Activated CD8-positive, alpha-beta T cell treated with anti-CD3 and anti-CD28 coated beads for 36 hours (primary cell): ENCODE measurements at regions not wholly inside any gene's neighbourhood (a gene's known extent, or its start where the extent isn't known, plus 50 kb on each side); places are given as distances from the start of the nearest gene placed in this dataset.

Source experiments
- ATAC-seq: fragments of 200-7000 bp; cut with Tn5 transposase; one replicate; pipeline ENCODE4 v1.10.0; 2021; ENCODE audit warnings: mild to moderate bottlenecking, moderate library complexity
- CTCF ChIA-PET: fragments of 350-600 bp; sonication (Branson Sonifier 250); formaldehyde crosslinking; loops from one replicate; lab custom pipeline; 2021; ENCODE audit warnings: antibody characterized with exemption; lab: Charles Lee
- POLR2A ChIA-PET: fragments of 350-600 bp; sonication (Branson Sonifier 250); formaldehyde crosslinking; loops from one replicate; lab custom pipeline; 2021; ENCODE audit warnings: antibody characterized with exemption; lab: Charles Lee
- DNase-seq: peaks from one replicate; pipeline ENCODE4 v3.0.0-alpha.2; 2020
- H3K27ac Mint-ChIP-seq: one replicate; pipeline ENCODE4 v1.8.0; 2021; ENCODE audit warnings: mild to moderate bottlenecking, mixed read lengths
- H3K27me3 Mint-ChIP-seq: one replicate; pipeline ENCODE4 v1.8.0; 2021; ENCODE audit warnings: mixed read lengths
- H3K36me3 Mint-ChIP-seq: one replicate; pipeline ENCODE4 v1.8.0; 2021; ENCODE audit warnings: low read depth, mixed read lengths
- H3K4me1 Mint-ChIP-seq: one replicate; pipeline ENCODE4 v1.8.0; 2021; ENCODE audit warnings: low read depth, mixed read lengths
- H3K4me3 Mint-ChIP-seq: one replicate; pipeline ENCODE4 v1.8.0; 2021; ENCODE audit warnings: mild to moderate bottlenecking, moderate library complexity, mixed read lengths
- H3K9me3 Mint-ChIP-seq: one replicate; pipeline ENCODE4 v1.8.0; 2021; ENCODE audit warnings: mixed read lengths
- CTCF ChIP-seq: fragments of 200-600 bp; IDR thresholded peaks from one replicate; pipeline ENCODE4 v1.8.0; 2022; ENCODE audit warnings: antibody characterized with exemption, mild to moderate bottlenecking
- intact Hi-C: fragments of 100-400 bp; cut with micrococcal nuclease; formaldehyde crosslinking; loops from one replicate; pipeline ENCODE4 v1.10.0; 2022

GRCh38 chr11:25927411-25927953 lies 404.4 kb upstream of the ANO3 start:
- TF ChIP-seq CTCF: no peak
- intact Hi-C loops: no loop called here
- peaks cover 5% of the 10 kb centered on the region for H3K9me3 Mint-ChIP-seq
- DNase-seq (no peak), ATAC-seq (no peak)
- no peaks in the 10 kb centered on the region for H3K27me3 Mint-ChIP-seq
- CTCF ChIA-PET: interaction anchor here (0.7 kb wide), 1 partner anchor 1552 kb away, joined by 3 read pairs; no protein-coding TSS in a partner anchor
- no peaks in the 10 kb centered on the region for H3K4me1 Mint-ChIP-seq
- POLR2A ChIA-PET: no interaction called here
- H3K27ac Mint-ChIP-seq: no peak overlapping the region
- H3K36me3 Mint-ChIP-seq: no peaks in the 10 kb centered on the region
- H3K4me3 Mint-ChIP-seq: no peak overlapping the region

- no peak for DNase-seq
- ChIA-PET CTCF (interaction anchor here (0.7 kb wide), 1 partner anchor 1552 kb away, joined by 3 read pairs; no protein-coding TSS in a partner anchor), POLR2A (no interaction called here)
- no peak for TF ChIP-seq CTCF
- Mint-ChIP-seq H3K4me1 (no peaks in the 10 kb centered on the region), H3K4me3 (no peak overlapping the region), H3K27me3 (no peaks in the 10 kb centered on the region), H3K9me3 (peaks cover 5% of the 10 kb centered on the region), H3K36me3 (no peaks in the 10 kb centered on the region), H3K27ac (no peak overlapping the region)
- ATAC-seq: no peak
- intact Hi-C loops: no loop called here
These were observed 403.9 kb upstream of the ANO3 start for GRCh38 chr11:25928076-25928475.

- TF ChIP-seq CTCF: no peak
- Mint-ChIP-seq H3K27ac (no peak overlapping the region), H3K36me3 (no peaks in the 10 kb centered on the region), H3K27me3 (no peaks in the 10 kb centered on the region), H3K4me1 (no peaks in the 10 kb centered on the region), H3K9me3 (peaks cover 5% of the 10 kb centered on the region), H3K4me3 (no peak overlapping the region)
- DNase-seq: no peak
- CTCF ChIA-PET: no interaction called here
- POLR2A ChIA-PET: no interaction called here
- intact Hi-C loops: no loop called here
- ATAC-seq: no peak
These were observed 393.0 kb upstream of the ANO3 start for GRCh38 chr11:25938952-25939351.

GRCh38 chr11:25939691-25940090 lies 392.2 kb upstream of the ANO3 start:
- H3K36me3 Mint-ChIP-seq: no peaks in the 10 kb centered on the region
- TF ChIP-seq CTCF: no peak
- intact Hi-C loops: no loop called here
- no peak overlapping the region for H3K27ac Mint-ChIP-seq
- H3K9me3 Mint-ChIP-seq: peaks cover 5% of the 10 kb centered on the region
- ATAC-seq: no peak
- DNase-seq: no peak
- H3K4me3 Mint-ChIP-seq: no peak overlapping the region
- H3K27me3 Mint-ChIP-seq: no peaks in the 10 kb centered on the region
- no peaks in the 10 kb centered on the region for H3K4me1 Mint-ChIP-seq
- POLR2A ChIA-PET: no interaction called here
- CTCF ChIA-PET: no interaction called here

GRCh38 chr11:25941353-25941752 lies 390.6 kb upstream of the ANO3 start:
- H3K9me3 Mint-ChIP-seq: peaks cover 2% of the 10 kb centered on the region
- DNase-seq (no peak), ATAC-seq (no peak)
- no peaks in the 10 kb centered on the region for H3K4me1 Mint-ChIP-seq
- TF ChIP-seq CTCF: no peak
- ChIA-PET CTCF (no interaction called here), POLR2A (no interaction called here)
- H3K4me3 Mint-ChIP-seq: no peak overlapping the region
- intact Hi-C loops: no loop called here
- no peaks in the 10 kb centered on the region for H3K27me3 Mint-ChIP-seq
- H3K27ac Mint-ChIP-seq: no peak overlapping the region
- no peaks in the 10 kb centered on the region for H3K36me3 Mint-ChIP-seq
